ENCODE measurements at regions not wholly inside any gene's neighbourhood (a gene's known extent, or its start where the extent isn't known, plus 50 kb on each side); places are given as distances from the start of the nearest gene placed in this dataset.

DNA sequence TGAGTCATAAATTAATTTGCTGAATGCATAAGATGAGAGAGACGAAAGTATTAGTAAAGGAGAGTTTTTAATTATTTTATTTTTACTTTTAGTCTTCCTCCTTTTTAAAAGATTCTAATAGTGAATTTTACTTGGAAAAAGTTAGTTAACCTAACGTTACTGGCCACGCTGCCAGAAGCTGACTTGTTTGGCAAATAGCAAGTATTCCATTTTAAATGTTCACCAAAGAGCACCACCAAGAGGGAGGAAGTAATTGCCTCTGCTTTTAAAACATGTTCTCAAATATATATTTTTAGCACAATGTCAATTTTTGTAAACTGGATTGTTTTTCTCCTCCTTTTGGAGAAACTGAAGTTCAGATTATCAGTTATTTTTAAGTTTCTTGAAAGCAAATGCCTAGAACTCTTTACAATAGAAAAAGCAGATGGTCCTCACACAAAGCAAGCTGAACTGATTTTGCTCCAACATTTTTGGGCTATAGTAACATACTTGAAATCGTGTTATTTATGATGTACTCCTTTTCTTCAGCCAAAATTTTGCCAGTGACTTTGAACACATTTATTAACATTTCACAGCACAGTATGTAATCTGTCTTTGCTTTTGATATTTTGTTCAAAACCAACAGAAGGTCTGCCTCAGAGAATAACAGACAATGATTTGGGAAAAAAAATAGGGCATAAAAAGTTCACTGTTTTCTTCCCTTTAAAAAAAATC, 1311.0 kb upstream of the FAM98A start:
- DNase-seq, result no peak

DNA sequence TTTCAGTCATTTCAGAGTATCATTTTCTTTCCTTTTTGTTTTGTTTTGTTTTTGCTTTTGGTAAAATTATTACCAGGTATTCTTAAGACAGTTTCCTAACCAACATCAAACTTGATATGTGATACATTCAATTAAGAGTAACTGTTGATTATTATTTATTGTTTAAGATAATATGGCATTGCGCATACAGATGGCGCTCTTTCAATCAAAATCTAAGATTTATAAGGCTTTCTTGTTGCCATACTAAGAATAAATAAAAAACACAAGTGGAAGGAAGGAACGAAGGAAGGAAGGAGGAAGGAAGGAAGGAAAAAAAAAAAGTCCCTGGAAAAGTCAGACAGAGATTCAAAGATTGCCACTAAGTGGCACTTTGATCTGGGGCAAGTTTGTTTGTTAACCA, 1308.7 kb upstream of the FAM98A start:
- no peak for DNase-seq

DNA sequence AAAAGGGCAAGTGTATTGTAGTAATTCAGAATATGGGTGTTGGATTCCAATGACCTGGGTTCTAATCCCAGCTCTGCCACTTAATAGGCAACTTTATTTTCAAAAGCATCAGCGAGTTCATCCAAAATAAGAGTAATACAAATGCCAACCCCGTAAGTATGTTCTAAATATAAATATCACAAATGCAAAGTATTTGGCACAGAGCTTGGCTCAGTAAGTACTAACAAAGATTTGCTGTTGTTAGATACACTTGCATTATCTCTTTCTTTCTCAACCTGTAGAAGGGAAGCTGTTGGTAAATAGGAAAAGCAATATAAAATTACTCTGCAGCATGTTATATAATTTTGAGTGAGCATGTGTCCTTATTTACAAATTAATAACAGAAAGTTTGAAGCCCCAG, 1302.6 kb upstream of the FAM98A start:
- DNase-seq, result no peak

DNA sequence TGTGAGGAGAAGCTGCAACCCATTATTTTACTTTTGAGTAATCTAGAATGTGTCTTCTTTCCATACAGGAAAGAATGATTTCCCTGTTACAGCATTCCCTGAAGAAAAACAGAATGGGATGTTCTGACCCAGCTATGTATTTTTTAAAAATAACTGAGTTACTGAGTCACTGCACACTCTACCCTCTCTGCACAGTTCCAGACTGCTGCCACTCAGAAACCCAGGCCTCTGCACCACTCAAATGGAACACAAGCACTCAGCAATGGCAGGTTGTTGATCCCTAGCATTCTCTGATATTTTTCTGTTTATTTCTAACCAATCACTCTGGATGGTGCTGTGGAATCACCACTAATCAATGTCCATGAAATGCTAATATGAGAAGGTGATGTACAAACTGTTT, 1300.0 kb upstream of the FAM98A start:
- no peak for DNase-seq

DNA sequence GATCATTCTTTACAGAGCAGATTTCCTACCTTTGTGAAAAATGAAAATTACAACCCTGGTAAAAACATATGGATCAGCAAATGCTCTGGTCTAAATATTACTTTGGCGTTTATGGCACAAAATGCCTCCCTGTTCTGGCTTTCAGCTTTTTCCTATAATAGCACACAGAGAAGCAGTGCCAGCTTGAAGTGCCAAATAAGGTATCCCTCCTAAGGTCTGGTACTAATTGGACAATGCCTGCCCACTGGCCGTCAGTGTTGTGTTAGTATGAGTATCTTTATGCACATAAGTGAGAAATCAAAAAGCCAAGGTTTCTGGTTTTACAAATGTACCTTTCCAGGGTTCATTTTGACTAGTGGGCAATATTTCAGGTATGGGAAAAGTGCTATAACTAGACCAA, 1293.7 kb upstream of the FAM98A start:
- no peak for DNase-seq

DNA sequence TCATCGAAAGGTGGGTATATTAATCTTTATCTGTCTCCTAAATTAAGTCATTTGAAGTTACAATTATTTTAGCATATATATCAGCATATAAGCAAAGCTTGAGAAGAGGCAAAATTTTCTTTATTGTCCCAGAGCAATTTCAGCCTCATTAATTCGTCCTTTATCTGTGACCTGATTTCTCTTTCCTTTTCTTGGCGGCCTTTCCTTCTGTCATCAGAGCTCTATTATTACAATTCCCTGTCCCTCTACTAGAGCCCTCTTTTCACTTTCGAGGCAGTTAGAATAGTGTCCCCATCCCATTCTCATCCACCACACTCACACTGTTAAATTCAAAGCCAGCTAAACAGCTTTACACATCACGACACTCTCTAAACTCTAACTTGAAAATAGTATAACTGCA, 1293.2 kb upstream of the FAM98A start:
- DNase-seq, result no peak

DNA sequence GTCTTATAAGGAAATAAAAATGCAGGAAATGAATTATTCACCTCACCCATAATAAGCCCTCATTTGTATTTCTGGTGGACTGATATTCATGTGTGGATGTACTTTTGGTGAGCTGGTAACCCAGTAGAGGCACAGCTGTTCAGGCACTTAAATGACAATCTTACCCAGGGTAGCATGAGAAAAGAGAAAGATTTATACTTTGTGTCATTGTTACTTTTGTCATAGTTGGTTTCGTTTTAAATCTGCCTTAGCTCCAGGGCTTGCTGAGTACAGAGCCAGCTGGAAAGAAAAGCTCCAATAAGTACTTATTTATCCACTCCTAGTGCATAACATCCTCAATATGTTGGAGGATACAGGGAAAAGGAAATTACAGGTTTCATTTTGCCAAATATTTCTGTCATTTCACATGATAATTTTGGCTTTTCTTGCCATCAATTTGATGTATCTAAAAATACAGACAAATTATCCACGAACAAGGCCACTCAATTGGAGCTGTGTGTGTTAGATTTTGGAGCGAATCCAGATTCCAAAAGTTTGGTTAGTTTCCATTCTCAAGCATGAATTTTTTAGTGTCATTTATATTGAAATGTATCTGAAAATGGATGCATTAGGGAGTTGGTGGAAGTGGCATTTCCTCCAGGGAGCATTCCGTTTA, 1276.1 kb upstream of the FAM98A start:
- no peak for DNase-seq

DNA sequence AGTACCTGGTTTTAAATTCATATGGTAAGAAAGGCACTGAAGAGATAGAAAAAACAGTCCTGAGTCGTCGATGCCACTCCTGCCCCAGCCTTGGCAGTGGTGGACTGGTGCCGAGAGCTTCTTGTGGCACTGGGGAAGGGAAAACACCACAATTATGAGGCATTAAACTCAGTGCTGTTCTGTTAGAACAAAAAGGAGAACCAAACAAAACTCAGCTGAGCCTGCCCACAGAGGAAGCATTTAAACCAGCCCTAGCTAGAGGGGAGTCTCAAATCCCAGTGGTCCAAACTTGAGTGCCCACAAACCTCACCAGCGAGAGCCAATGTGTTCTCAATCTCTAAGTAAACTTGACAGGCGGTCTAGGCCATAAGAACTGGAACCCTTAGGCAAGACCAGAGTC, 1254.5 kb upstream of the FAM98A start:
- no peak for DNase-seq

DNA sequence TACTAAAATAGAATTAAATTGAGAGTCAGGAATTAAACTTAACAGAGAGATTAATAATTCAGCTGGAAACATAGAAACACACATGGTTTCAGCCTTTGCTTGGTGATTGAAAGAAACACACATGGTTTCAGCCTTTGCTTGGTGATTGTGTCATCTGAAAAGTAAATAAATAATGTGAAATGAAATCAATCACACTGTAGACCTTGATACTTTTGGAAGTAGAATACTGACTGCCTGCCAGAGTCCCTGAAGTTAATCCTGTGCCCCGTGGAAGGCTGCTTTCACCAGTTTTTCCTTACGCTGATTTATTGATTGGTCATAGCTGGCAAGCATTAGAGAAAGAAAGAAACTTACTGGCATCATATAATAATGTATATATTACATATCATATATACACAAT, 1252.7 kb upstream of the FAM98A start:
- DNase-seq, result no peak

DNA sequence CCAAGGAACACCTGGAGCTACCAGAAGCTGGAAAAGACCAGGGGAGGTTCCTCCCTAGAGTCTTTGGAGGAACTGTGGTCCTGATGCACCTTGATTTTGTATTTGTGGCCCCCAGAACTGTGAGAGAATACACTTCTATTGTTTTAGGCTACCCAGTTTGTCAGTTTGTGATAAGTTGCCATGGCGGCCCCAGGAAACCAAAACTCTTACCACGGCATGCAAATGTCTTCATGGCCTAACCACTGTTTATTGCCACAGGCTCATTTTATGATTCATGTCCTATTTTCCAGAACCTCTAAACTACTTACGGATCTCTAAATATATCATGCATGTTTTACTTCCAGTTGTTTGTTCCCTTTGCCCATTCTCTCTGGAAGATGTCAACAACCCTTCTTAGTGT, 1250.7 kb upstream of the FAM98A start:
- DNase-seq, result no peak

DNA sequence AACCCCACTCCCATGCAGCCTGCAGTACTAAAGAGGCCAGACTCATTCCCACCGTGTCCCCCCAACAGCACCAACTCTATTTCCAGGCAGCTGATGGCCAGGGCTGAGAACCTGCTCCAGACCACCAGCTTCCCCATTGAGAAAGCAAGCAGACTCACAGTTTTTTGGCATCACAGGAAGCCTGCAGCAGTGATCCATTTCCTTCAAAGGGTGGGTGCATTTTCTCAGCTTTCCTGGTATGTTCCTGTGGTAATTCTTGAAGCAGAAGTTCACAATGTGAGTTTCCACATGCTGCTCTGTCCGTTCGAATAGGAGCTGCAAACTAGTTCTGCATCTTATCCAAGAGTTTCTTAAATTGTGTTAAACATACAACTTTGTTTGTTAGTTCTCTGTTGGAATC, 1249.6 kb upstream of the FAM98A start:
- DNase-seq, result no peak

DNA sequence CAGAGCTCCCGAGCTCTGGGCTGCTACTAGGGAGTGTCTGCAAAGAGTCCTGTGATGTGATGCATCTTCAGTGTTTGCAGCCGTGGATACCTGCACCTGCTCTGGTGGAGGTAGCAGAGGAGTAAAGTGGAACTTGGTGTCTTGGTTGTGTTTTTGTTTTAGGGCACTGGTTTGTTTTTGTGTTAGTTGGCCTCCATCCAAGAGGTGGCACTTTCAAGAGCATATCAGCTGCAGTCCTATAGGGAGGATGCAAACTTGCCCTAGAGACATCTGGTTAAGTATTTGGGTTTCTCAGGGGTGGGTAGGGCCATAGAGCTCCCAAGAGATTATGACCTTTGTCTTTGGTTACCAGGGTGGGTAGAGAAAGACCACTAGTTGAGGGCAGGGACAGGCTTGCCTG, 1249.0 kb upstream of the FAM98A start:
- DNase-seq, result no peak

DNA sequence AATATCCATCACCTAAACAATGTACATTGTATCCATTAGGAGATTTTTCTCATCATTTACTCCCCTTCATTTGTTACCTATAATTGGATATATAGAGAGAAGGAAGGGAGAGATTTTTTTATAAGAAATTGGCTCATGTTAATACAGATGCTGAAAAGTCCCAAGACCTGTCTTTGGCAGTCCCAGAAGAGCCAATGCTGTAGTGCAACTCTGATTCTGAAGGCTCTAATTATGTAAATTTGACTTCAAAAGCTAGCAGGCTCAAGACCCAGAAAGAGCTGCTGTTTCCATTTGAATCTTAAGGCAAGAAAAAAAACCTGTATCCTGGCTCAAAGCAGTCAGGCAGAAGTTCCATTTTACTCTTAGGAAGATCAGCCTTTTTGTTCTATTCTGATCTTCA, 1245.5 kb upstream of the FAM98A start:
- no peak for DNase-seq

DNA sequence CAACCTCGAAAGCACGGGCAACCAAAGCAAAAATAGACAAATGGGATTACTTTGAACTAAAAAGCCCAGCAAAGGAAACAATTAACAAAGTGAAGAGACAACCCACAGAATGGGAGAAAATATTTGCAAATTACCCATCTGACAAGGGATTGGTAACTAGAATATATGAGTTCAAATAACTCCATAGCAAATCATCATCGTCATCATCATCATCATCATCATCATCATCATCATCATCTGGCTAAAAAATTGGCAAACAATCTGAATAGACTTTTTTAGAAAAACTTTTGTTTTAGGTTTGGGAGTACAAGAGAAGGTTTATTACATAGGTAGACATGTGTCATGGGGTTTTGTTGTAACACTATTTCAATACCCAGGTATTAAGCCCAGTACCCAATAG, 1239.3 kb upstream of the FAM98A start:
- DNase-seq, result no peak

DNA sequence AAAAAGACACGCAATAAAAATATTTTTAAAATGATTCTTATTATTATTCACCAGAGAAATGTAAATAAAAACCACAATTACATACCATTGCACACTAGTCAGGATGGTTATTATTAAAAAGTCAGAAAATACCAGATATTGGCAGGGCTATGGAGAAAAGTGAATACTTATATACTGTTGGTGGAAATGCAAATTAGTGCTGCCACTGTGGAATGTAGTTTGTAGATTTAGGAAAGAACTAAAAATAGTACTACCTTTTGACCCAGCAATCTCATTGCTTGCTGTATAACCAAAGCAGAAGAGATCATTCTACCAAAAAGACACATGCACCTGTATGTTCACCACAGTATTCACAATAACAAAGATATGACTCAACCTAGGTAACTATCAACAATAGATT, 1237.3 kb upstream of the FAM98A start:
- DNase-seq, result no peak

DNA sequence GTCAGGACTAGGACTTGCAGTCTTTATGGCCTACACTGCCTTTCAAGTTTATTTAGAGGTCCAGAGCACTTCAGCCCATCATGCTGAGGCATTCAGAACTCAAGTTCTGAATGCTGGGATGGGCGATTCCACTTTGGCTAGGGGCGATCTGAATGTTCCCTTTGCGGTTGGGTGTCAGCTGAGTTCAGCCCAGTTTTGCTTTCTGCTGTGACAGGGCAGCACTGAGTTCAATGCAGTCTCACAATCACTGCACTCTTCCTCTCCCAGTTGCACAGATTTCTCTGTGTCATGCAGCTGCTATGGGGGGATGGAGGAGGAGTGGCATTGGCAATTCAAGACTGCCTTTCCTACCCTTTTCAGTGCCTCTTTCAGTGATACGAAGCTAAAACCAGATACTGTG, 1232.0 kb upstream of the FAM98A start:
- no peak for DNase-seq

DNA sequence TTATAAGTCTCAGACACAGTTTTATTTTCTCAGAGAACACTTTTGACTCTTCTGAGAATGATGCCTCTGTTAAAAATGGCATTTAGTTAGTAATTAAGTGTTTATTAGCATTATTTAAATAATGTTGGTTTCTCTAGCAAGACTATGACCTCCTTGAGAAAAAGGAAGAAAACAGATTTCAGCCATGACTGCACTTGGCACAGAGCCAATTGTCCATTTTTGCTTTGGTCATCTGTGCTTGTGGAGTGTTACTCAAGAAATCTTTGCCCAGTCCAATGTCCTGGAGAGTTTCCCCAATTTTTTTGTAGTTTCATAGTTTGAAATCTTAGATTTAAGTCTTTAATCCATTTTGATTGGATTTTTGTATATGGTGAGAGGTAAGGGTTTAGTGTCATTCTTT, 1229.4 kb upstream of the FAM98A start:
- DNase-seq, result no peak

DNA sequence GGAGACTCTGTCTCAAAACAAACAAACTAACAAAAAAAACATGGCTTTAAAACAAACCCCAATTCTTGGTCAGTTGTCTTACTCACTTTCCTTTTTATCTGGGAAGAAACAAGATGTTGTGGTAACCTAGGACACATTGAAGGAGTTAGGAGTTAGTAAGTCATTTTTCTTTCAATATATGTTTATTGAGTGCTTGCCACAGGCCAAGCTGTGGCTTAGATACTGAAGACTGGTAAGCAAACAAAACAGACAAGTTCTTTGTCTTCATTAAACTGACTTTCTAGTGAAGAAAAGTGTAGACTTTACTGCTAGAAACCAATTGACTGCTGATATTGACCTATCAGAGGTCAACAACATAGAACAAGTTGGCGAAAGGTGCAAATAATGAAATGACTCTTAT, 1228.3 kb upstream of the FAM98A start:
- DNase-seq, result no peak

DNA sequence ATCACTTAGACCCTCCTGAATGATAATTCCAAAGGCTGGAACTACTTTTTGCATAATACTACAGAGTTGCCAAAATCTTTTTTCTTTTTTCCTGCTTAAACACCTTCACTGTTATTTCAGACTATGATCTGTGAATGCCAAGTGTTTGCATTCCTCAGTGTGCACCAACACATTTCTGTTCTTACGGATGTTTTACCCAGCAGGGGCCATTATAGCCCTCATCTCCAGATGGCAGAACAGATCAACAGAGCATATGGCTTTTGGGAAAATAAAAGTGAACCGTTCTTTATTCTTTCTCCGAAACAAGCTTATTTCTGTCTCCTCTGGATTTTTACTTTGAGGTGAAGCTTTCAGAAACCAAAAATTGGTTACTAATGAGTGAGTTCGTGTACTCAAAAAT, 1226.6 kb upstream of the FAM98A start:
- no peak for DNase-seq

DNA sequence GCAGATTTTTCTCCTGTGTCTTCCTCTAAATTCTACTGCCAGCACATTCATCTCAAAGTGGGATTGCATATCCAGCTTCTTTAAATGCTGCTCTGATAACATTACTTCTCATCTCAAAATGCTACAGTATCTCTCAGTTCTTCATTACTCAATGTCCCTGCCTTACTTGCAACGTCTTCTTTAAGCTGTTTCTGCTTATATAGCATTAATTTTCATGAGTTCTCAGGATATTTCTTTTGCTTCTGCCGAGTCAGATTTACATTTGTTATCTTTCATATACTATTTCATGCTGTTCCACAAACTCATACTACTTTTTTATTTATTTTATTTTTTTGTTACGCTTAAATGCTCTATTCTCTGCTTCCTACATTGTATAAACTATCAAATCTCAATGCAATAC, 1223.5 kb upstream of the FAM98A start:
- DNase-seq, result no peak

DNA sequence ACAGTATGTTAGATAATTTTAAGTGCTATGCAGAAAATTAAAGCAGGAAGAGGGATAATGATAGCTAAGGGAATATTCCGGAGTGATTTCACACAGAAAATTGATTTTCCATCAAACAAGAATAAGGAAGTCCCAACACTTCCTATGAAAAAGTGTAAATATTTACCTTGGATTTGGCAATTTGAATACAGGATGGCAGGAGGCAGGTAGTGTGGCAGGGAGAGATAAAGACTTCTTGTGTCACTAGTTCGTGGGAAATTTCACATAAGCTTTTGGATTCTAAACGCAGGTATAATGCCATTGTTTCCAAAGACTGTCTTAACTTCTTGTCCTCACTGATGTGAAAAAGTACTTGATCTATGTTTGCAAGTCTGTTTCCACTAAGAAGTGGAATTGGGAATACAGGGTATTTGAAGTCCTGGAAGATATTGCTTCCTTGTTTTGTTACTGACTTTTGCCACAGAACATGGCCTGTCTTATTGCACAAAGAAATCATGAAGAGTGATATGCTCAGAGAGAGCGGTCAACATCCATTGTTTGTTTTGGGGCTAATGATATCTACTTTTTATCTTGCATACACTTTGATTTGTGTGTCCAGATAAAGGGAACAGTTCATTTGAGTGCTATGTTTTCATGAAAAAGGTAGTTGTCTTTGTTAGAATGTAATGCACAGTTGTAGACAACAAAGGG, 1216.1 kb upstream of the FAM98A start:
- no peak for DNase-seq

DNA sequence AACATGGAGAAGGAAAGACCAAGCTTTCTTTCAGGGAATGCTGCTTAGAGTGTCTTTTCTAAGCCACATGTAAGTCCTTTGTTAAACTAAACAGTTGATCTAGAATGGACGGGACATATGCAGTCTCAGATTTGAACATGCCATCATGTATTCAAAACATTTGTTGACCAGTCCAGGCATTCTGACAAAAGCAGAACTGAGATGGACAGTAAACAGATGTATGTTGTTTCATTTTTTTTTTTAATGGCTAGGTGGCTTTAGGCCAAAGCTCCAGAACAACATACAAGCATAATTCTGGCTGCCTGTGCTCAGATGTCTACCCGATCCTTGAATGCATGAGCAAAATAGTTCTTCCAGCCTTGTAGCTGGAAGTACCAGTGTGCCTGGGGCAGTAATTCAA, 1211.4 kb upstream of the FAM98A start:
- DNase-seq, result no peak

DNA sequence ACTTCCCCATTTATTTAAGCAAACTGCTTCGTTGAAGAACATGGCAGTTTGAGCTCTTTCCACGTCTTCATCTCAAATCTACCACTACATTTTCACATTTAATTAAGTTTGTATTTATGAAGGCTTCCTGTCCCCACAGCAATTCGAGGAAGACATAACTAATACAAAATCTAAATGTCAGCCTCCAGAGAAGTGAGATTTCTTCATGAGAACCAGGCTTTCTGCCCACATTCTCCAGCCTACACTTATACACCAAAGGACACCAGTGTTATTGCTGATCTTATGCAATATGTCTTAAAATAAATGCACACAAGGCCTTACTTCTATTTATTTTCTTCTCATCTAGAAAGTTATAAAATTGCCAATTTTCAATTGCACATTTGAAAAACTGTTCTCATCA, 1209.3 kb upstream of the FAM98A start:
- no peak for DNase-seq

DNA sequence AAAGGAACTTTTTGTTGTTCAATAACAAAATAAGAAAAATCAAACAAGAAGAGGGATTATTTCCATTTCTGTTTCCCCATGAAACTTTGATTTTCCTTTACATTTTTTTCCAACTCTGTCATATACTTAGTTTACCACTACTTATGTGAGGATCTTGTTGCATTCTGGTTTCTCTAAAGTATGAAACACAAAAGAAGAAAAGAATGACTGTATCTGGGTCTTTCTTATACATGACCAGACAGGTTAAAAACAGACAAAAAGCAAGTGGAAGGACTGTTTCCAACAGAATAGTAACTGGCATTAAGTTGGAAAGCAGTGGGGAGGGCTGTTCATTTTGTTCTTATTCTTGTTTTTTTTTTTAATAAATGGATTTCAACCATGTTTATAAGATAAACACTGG, 1207.8 kb upstream of the FAM98A start:
- no peak for DNase-seq

DNA sequence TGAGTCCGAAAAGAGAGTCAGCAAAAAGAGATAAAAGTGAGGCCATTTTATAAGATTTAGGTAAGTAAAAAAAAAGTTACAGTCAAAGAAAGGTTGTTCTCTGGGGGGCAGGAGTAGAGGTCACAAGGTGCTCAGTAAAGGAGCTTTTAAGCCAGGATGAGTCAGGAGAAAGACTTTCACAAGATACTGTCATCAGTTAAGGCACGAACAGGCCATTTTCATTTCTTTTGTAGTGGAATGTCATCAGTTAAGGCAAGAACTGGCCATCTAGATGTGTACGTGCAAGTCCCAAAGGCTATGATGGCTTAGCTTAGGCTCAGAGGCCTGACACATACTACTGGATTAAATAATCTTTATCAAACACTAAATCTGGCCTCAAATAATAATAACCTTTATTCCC, 1207.3 kb upstream of the FAM98A start:
- DNase-seq, result no peak
